OCI-LY1 (cell line): ENCODE measurements at regions not wholly inside any gene's neighbourhood (a gene's known extent, or its start where the extent isn't known, plus 50 kb on each side); places are given as distances from the start of the nearest gene placed in this dataset.

Source experiments
- H2AFZ ChIP-seq: fragments of 200-600 bp; sonication (generic), shearing (Covaris generic); 2 replicates; pipeline ENCODE4 v1.6.0; 2014; ENCODE audit warnings: antibody characterized with exemption, mild to moderate bottlenecking, low read length
- H3F3A ChIP-seq: fragments of 200-600 bp; sonication (generic), shearing (Covaris generic); 2 replicates; pipeline ENCODE4 v1.6.0; 2014; ENCODE audit warnings: mild to moderate bottlenecking, antibody characterized with exemption, low read length, moderate library complexity; ENCODE audit not compliant: insufficient read depth
- H3K27ac ChIP-seq: fragments of 200-600 bp; sonication (generic); 2 replicates; pipeline ENCODE4 v1.5.1; 2014; ENCODE audit warnings: low read length, mixed run types, mild to moderate bottlenecking, low read depth; ENCODE audit not compliant: poor library complexity, severe bottlenecking
- H3K27me3 ChIP-seq: fragments of 200-600 bp; sonication (generic); 2 replicates; pipeline ENCODE4 v1.6.0; 2014; ENCODE audit warnings: antibody characterized with exemption, mild to moderate bottlenecking, low read length, moderate library complexity; ENCODE audit not compliant: insufficient read depth
- H3K36me3 ChIP-seq: fragments of 200-600 bp; sonication (generic); 2 replicates; pipeline ENCODE4 v1.6.1; 2014; ENCODE audit warnings: mild to moderate bottlenecking, antibody characterized with exemption, low read length, moderate library complexity, mixed read lengths; ENCODE audit not compliant: insufficient read depth
- H3K4me1 ChIP-seq: fragments of 200-600 bp; sonication (generic); 2 replicates; pipeline ENCODE4 v1.5.1; 2014; ENCODE audit warnings: mild to moderate bottlenecking, low read length, moderate library complexity; ENCODE audit not compliant: insufficient read depth, severe bottlenecking
- H3K4me2 ChIP-seq: fragments of 200-600 bp; sonication (generic), shearing (Covaris generic); 2 replicates; pipeline ENCODE4 v1.6.1; 2014; ENCODE audit warnings: low read length
- H3K4me3 ChIP-seq: fragments of 200-600 bp; sonication (generic); 2 replicates; pipeline ENCODE4 v1.5.1; 2014; ENCODE audit warnings: low read length, low read depth, mild to moderate bottlenecking, mixed read lengths; ENCODE audit not compliant: poor library complexity, severe bottlenecking
- H3K79me2 ChIP-seq: fragments of 200-600 bp; shearing (Covaris generic); 2 replicates; pipeline ENCODE4 v1.6.1; 2016; ENCODE audit warnings: mixed run types, low read length, mixed read lengths; ENCODE audit not compliant: insufficient read depth
- H3K9ac ChIP-seq: fragments of 200-600 bp; sonication (generic), shearing (Covaris generic); 2 replicates; pipeline ENCODE4 v1.6.1; 2014; ENCODE audit warnings: mild to moderate bottlenecking, low read length, mixed read lengths
- H3K9me2 ChIP-seq: fragments of 200-600 bp; sonication (generic), shearing (Covaris generic); 2 replicates; pipeline ENCODE4 v1.6.1; 2014; ENCODE audit warnings: low read depth, mild to moderate bottlenecking, low read length, mixed read lengths
- H3K9me3 ChIP-seq: fragments of 200-600 bp; shearing (Covaris generic); 2 replicates; pipeline ENCODE4 v1.6.1; 2014; ENCODE audit warnings: low read length, mixed read lengths
- H4K20me1 ChIP-seq: fragments of 200-600 bp; sonication (generic), shearing (Covaris generic); 2 replicates; pipeline ENCODE4 v1.6.0; 2016; ENCODE audit warnings: mild to moderate bottlenecking, low read length; ENCODE audit not compliant: insufficient read depth
- EZH2 ChIP-seq: fragments of 200-600 bp; sonication (generic), shearing (Covaris generic); IDR thresholded peaks from 2 replicates; pipeline ENCODE4 v1.8.0; 2017; ENCODE audit warnings: borderline replicate concordance, mixed run types, mild to moderate bottlenecking, antibody characterized with exemption, low read length, moderate library complexity, mixed read lengths
- TF ChIP-seq, protein P1 (sequence below): fragments of 200-600 bp; sonication (generic), shearing (Covaris generic); IDR thresholded peaks from 2 replicates; pipeline ENCODE4 v1.5.1; 2017; ENCODE audit warnings: mild to moderate bottlenecking, antibody characterized with exemption, low read length, moderate library complexity, mixed read lengths

DNA sequence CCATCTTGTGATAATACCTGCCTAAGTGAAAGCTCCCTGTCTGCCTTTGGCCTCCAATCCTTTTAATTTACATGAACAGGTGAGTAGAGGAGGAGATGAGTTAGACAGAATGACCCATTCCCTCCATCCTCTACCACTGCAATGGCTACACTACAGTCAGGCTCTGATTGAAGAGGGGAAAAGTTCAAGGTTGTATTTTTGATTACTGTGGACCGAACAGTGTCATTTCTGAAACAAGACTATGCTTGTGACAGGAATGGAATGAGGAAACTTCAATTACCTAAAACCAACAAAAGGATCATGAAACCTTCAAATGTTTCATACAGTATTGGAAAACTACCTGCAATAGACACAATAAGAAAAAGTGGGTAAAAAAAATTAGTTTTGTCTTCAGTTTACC lies 85.5 kb upstream of the GBE1 start:
- H3K4me2 ChIP-seq = no peak overlapping the region
- H3K79me2 ChIP-seq = no peaks in the 10 kb centered on the region
- no peak overlapping the region for H3K27ac ChIP-seq
- H2AFZ ChIP-seq = no peak overlapping the region
- H3K9ac ChIP-seq = no peak overlapping the region
- no peaks in the 10 kb centered on the region for H4K20me1 ChIP-seq
- H3K4me1 ChIP-seq = no peaks in the 10 kb centered on the region
- no peaks in the 10 kb centered on the region for H3K27me3 ChIP-seq
- H3K4me3 ChIP-seq = no peak overlapping the region
- no peaks in the 10 kb centered on the region for H3K9me2 ChIP-seq
- no peaks in the 10 kb centered on the region for H3K9me3 ChIP-seq
- TF ChIP-seq, protein P1, sequence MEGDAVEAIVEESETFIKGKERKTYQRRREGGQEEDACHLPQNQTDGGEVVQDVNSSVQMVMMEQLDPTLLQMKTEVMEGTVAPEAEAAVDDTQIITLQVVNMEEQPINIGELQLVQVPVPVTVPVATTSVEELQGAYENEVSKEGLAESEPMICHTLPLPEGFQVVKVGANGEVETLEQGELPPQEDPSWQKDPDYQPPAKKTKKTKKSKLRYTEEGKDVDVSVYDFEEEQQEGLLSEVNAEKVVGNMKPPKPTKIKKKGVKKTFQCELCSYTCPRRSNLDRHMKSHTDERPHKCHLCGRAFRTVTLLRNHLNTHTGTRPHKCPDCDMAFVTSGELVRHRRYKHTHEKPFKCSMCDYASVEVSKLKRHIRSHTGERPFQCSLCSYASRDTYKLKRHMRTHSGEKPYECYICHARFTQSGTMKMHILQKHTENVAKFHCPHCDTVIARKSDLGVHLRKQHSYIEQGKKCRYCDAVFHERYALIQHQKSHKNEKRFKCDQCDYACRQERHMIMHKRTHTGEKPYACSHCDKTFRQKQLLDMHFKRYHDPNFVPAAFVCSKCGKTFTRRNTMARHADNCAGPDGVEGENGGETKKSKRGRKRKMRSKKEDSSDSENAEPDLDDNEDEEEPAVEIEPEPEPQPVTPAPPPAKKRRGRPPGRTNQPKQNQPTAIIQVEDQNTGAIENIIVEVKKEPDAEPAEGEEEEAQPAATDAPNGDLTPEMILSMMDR = no peak
- no peak for TF ChIP-seq EZH2
- no peaks in the 10 kb centered on the region for H3F3A ChIP-seq
- H3K36me3 ChIP-seq = no peaks in the 10 kb centered on the region

DNA sequence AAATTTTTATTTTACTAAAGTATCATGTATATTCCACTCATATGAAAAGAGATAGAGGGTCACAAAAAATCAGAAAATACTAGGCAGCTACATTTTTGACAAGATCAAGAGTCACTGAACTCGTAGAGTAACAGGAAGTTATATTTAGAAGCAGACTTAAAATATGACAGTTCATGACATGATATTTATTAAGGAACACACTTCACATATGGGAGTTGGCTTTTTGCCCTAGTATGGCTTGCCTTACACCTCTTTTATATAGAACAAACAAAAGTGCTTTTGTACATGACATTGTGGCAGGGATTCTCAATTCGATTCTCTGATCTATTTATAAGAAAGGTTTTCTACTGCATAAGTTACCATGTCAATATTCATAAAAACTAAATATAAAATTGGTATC lies 80.1 kb upstream of the GBE1 start:
- Histone ChIP-seq H3K9me3 (no peaks in the 10 kb centered on the region), H3K9ac (no peak overlapping the region), H4K20me1 (no peaks in the 10 kb centered on the region), H3K27ac (no peak overlapping the region), H3K27me3 (no peaks in the 10 kb centered on the region), H3K4me3 (no peak overlapping the region), H3K9me2 (no peaks in the 10 kb centered on the region), H3K36me3 (no peaks in the 10 kb centered on the region), H2AFZ (no peak overlapping the region), H3K4me2 (no peak overlapping the region), H3K79me2 (no peaks in the 10 kb centered on the region), H3F3A (no peaks in the 10 kb centered on the region), H3K4me1 (no peaks in the 10 kb centered on the region)
- TF ChIP-seq EZH2 = no peak
- TF ChIP-seq, protein P1 = no peak

DNA sequence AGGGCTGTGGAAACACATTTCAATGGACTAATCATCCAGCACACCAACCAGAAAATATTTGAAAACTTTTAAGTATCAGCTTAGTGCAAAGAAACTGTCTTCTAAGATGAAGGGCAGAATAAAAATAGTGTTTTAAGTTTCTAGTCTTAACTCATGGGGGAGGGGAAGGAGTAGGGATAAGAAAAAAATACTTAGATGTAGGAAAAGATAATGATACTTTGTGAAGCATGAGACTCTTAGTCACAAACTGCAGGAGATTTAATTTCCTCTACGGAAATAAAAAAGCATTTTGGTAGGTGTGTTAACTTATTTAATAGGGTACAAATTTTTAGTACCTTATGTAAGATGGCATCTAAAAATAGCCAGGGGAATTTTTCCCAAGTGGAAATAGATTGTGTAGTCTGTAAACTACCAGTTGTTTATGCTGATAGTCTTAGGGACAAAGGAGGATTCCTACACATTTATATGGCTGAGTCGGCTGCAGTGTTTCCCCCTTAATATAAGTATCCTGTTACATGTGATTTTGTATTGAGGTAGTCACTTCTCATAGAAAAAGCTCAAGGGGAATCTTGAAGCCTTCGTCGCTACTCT lies 78.2 kb upstream of the GBE1 start:
- TF ChIP-seq EZH2 = no peak
- TF ChIP-seq, protein P1 = no peak
- Histone ChIP-seq H3K4me3 (no peak overlapping the region), H3K4me2 (no peak overlapping the region)

More for the DNA sequence above, 78.2 kb upstream of the GBE1 start:
- H3K27me3 ChIP-seq = no peaks in the 10 kb centered on the region
- H3K9me2 ChIP-seq = no peaks in the 10 kb centered on the region
- H3K4me1 ChIP-seq = no peaks in the 10 kb centered on the region
- no peak overlapping the region for H2AFZ ChIP-seq
- no peaks in the 10 kb centered on the region for H4K20me1 ChIP-seq
- H3K9me3 ChIP-seq = no peaks in the 10 kb centered on the region
- H3K36me3 ChIP-seq = no peaks in the 10 kb centered on the region
- no peaks in the 10 kb centered on the region for H3F3A ChIP-seq
- no peaks in the 10 kb centered on the region for H3K79me2 ChIP-seq
- no peak overlapping the region for H3K9ac ChIP-seq
- no peak overlapping the region for H3K27ac ChIP-seq
